SK-N-SH (cell line): ENCODE measurements at regions not wholly inside any gene's neighbourhood (a gene's known extent, or its start where the extent isn't known, plus 50 kb on each side); places are given as distances from the start of the nearest gene placed in this dataset.
A peak's percentile ranks its signal among the peaks of the same experiment; 100 is the strongest.

Source experiments
- CTCF ChIA-PET: fragments of 300-600, 350-600 bp; formaldehyde crosslinking; extraction: SDS; loops from one replicate; lab custom pipeline; 2021; lab: Yijun Ruan, JAX
- POLR2A ChIA-PET: fragments of 350-600 bp; sonication (Branson Sonifier 250); formaldehyde crosslinking; extraction: SDS; loops from one replicate; lab custom pipeline; 2020; ENCODE audit warnings: antibody characterized with exemption, inconsistent platforms; lab: Yijun Ruan, JAX
- DNase-seq: peaks from one replicate; pipeline ENCODE4 v3.0.0; 2012
- H2AFZ ChIP-seq: fragments of 200-600 bp; sonication (generic); 2 replicates; pipeline ENCODE4 v1.8.1; 2016; ENCODE audit warnings: antibody characterized with exemption, mild to moderate bottlenecking, low read depth
- H3F3A ChIP-seq: fragments of 200-600 bp; sonication (generic); replicated peaks from 2 replicates; pipeline ENCODE3; 2016; ENCODE audit warnings: antibody characterized with exemption, mild to moderate bottlenecking; ENCODE audit not compliant: insufficient read depth
- H3K27ac ChIP-seq, 2 experiments: fragments of 200-500 bp in 1 of 2; fragments of 200-600 bp in 1 of 2; sonication (Bioruptor generic) in 1 of 2; sonication (generic), shearing (Covaris generic) in 1 of 2; 2 replicates each; pipeline versions ENCODE4 v1.5.1 to v1.6.1; 2014 to 2016; ENCODE audit warnings: low read depth in 2 of 2, inconsistent platforms in 1 of 2, low read length in 1 of 2, mild to moderate bottlenecking in 1 of 2, mixed read lengths in 1 of 2
- H3K27me3 ChIP-seq: fragments of 200-600 bp; sonication (generic), shearing (Covaris generic); 2 replicates; pipeline ENCODE4 v1.6.1; 2016; ENCODE audit warnings: mixed run types; ENCODE audit not compliant: insufficient read depth
- H3K36me3 ChIP-seq, 2 experiments: fragments of 200-500 bp in 1 of 2; fragments of 200-600 bp in 1 of 2; sonication (Bioruptor generic) in 1 of 2; sonication (generic) in 1 of 2; replicated peaks in 1 of 2; 2 replicates each; pipeline versions ENCODE3 to v1.5.1; 2014 to 2016; ENCODE audit warnings: low read length in 1 of 2, mild to moderate bottlenecking in 1 of 2; ENCODE audit not compliant: insufficient read depth in 2 of 2, control insufficient read depth in 1 of 2
- H3K4me1 ChIP-seq, 2 experiments: fragments of 200-500 bp in 1 of 2; fragments of 200-600 bp in 1 of 2; sonication (Bioruptor generic) in 1 of 2; sonication (generic), shearing (Covaris generic) in 1 of 2; 2 replicates each; pipeline versions ENCODE4 v1.5.1 to v1.6.1; 2014 to 2016; ENCODE audit warnings: low read depth in 1 of 2, low read length in 1 of 2, mixed run types in 1 of 2; ENCODE audit not compliant: insufficient read depth in 2 of 2, control insufficient read depth in 1 of 2
- H3K4me2 ChIP-seq: fragments of 200-600 bp; sonication (generic), shearing (Covaris generic); 2 replicates; pipeline ENCODE4 v1.6.1; 2017; ENCODE audit warnings: mixed run types
- H3K4me3 ChIP-seq, 2 experiments: fragments of 200-500 bp in 1 of 2; fragments of 200-600 bp in 1 of 2; sonication (Bioruptor generic) in 1 of 2; sonication (generic), shearing (Covaris generic) in 1 of 2; 2 replicates each; pipeline versions ENCODE4 v1.5.1 to v1.8.1; 2014 to 2016; ENCODE audit warnings: low read depth in 2 of 2, inconsistent platforms in 1 of 2, low read length in 1 of 2, mild to moderate bottlenecking in 1 of 2, mixed read lengths in 1 of 2, moderate library complexity in 1 of 2
- H3K79me2 ChIP-seq: fragments of 200-600 bp; sonication (generic); 2 replicates; pipeline ENCODE4 v1.8.1; 2017; ENCODE audit warnings: mild to moderate bottlenecking; ENCODE audit not compliant: insufficient read depth
- H3K9ac ChIP-seq: fragments of 200-600 bp; sonication (generic); 2 replicates; pipeline ENCODE4 v1.6.1; 2017; ENCODE audit warnings: mixed run types
- H3K9me2 ChIP-seq: fragments of 200-600 bp; sonication (generic); 2 replicates; pipeline ENCODE4 v1.6.1; 2017; ENCODE audit warnings: mixed run types
- H3K9me3 ChIP-seq: fragments of 200-600 bp; sonication (generic); 2 replicates; pipeline ENCODE4 v1.6.1; 2017; ENCODE audit warnings: mixed run types, mild to moderate bottlenecking, moderate library complexity
- H4K20me1 ChIP-seq: fragments of 200-600 bp; sonication (generic); 2 replicates; pipeline ENCODE4 v1.6.1; 2017; ENCODE audit warnings: mild to moderate bottlenecking, mixed run types; ENCODE audit not compliant: insufficient read depth
- ELF1 ChIP-seq: IDR thresholded peaks from 2 replicates; pipeline ENCODE4 v1.4.0; 2012
- EP300 ChIP-seq, 2 experiments: IDR thresholded peaks; 2 replicates each; pipeline versions ENCODE4 v1.4.0 to v1.6.1; 2012; ENCODE audit warnings: borderline replicate concordance in 1 of 2, low read depth in 1 of 2, low read length in 1 of 2
- EZH2phosphoT487 ChIP-seq: fragments of 200-600 bp; sonication (generic); IDR thresholded peaks from 2 replicates; pipeline ENCODE4 v1.6.1; 2017; ENCODE audit warnings: low read depth, mixed run types, mild to moderate bottlenecking, antibody characterized with exemption, moderate library complexity, borderline replicate concordance
- FOSL2 ChIP-seq: IDR thresholded peaks from 2 replicates; pipeline ENCODE4 v1.4.0; 2012; ENCODE audit warnings: low read depth, mild to moderate bottlenecking, moderate library complexity, borderline replicate concordance
- FOXM1 ChIP-seq: IDR thresholded peaks from 2 replicates; pipeline ENCODE4 v1.4.0; 2012; ENCODE audit warnings: low read depth, mild to moderate bottlenecking
- GABPA ChIP-seq: IDR thresholded peaks from 2 replicates; pipeline ENCODE4 v1.4.0; 2012; ENCODE audit warnings: low read depth, mild to moderate bottlenecking
- GATA2 ChIP-seq: sonication (generic); formaldehyde crosslinking; IDR thresholded peaks from 2 replicates; pipeline ENCODE4 v1.5.0; 2020; ENCODE audit warnings: mild to moderate bottlenecking, missing genetic modification reagents
- JUND ChIP-seq: IDR thresholded peaks from 2 replicates; pipeline ENCODE4 v1.4.0; 2012
- MEF2A ChIP-seq: IDR thresholded peaks from 2 replicates; pipeline ENCODE4 v1.4.0; 2012; ENCODE audit warnings: low read depth, borderline replicate concordance
- NFIC ChIP-seq: IDR thresholded peaks from 2 replicates; pipeline ENCODE4 v1.4.0; 2012; ENCODE audit warnings: borderline replicate concordance
- RFX5 ChIP-seq: IDR thresholded peaks from 2 replicates; pipeline ENCODE4 v1.6.1; 2012; ENCODE audit warnings: mild to moderate bottlenecking, improper control_type of control experiment, low read length
- RXRA ChIP-seq: IDR thresholded peaks from 2 replicates; pipeline ENCODE4 v1.4.0; 2012; ENCODE audit warnings: low read depth, mild to moderate bottlenecking, borderline replicate concordance
- SIN3A ChIP-seq: IDR thresholded peaks from 2 replicates; pipeline ENCODE4 v1.6.1; 2012; ENCODE audit warnings: low read depth, mild to moderate bottlenecking, low read length, moderate library complexity, borderline replicate concordance
- TAF1 ChIP-seq: IDR thresholded peaks from 2 replicates; pipeline ENCODE4 v1.6.1; 2012; ENCODE audit warnings: low read depth, mild to moderate bottlenecking, low read length, moderate library complexity, borderline replicate concordance
- TCF12 ChIP-seq: IDR thresholded peaks from 2 replicates; pipeline ENCODE4 v1.4.0; 2012
- WGBS: methylation state at CpG from one replicate; pipeline ENCODE4 v1.1.6; 2017; ENCODE audit warnings: low lambda C conversion rate; 5-methylcytosine and 5-hydroxymethylcytosine counted together
- TF ChIP-seq, protein P1 (sequence below): IDR thresholded peaks from 2 replicates; pipeline ENCODE4 v1.4.0; 2012; ENCODE audit warnings: low read depth
- TF ChIP-seq, protein P2 (sequence below): IDR thresholded peaks from 2 replicates; pipeline ENCODE4 v1.4.0; 2012; ENCODE audit warnings: low read depth, borderline replicate concordance
- TF ChIP-seq, protein P3 (sequence below): IDR thresholded peaks from 2 replicates; pipeline ENCODE4 v1.6.1; 2012; ENCODE audit warnings: mild to moderate bottlenecking, low read depth, low read length, moderate library complexity
- TF ChIP-seq, protein P4 (sequence below): fragments of 150-350 bp; IDR thresholded peaks from 2 replicates; pipeline ENCODE4 v1.6.1; 2016; ENCODE audit warnings: mild to moderate bottlenecking, low read depth, low read length
- TF ChIP-seq, protein P5 (sequence below): IDR thresholded peaks from 2 replicates; pipeline ENCODE4 v1.4.0; 2012; ENCODE audit warnings: low read depth, borderline replicate concordance

DNA sequence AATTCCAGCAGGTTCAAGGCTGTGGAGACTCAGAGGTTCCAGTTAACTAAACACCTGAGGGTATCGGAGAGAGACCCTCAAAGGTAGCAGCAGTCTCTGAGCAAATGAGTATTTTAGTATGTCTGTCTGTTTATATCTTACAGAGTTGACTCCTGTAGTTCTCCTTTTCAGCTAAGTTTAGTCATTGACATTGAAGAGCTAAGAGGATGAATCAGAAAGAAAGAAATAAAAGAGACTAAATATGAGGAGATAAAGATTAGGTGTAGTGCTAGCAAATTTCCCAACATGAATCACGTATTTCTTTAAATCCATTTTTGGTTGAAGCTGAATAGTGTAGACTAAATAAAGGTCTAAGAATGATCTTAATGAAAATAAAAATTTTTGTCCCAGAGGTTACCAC lies 474.0 kb upstream of the RGMB start:
- no peak for DNase-seq
- Histone ChIP-seq H3K36me3 (no peaks in the 10 kb centered on the region), H3K79me2 (no peaks in the 10 kb centered on the region), H3K9me3 (no peaks in the 10 kb centered on the region), H3K27me3 (no peaks in the 10 kb centered on the region), H2AFZ (0 out of 2 replicates have a peak overlapping the region, but pooled peaks have one; percentile 3), H3K4me3 (no peak overlapping the region), H3K4me1 (peaks cover 0 to 15% of the 10 kb centered on the region in 2 experiments; a peak in 3 of 4 replicates), H4K20me1 (no peaks in the 10 kb centered on the region), H3K9me2 (no peaks in the 10 kb centered on the region), H3K9ac (no peak overlapping the region), H3F3A (peaks cover 8% of the 10 kb centered on the region), H3K4me2 (no peak overlapping the region), H3K27ac (no peak overlapping the region)
- TF ChIP-seq RFX5 (no peak), ELF1 (no peak), EZH2phosphoT487 (no peak), GABPA (no peak), TCF12 (no peak), TAF1 (no peak), SIN3A (no peak), RXRA (no peak), EP300 (IDR thresholded peaks at IDR 0.05; ENCODE audit: borderline replicate concordance in 1 of 2, low read depth in 1 of 2, low read length in 1 of 2) (no peak), MEF2A (no peak), JUND (no peak), FOSL2 (no peak), GATA2 (CRISPR knock-in tag) (no peak), FOXM1 (no peak), NFIC (no peak)
- TF ChIP-seq, protein P1, sequence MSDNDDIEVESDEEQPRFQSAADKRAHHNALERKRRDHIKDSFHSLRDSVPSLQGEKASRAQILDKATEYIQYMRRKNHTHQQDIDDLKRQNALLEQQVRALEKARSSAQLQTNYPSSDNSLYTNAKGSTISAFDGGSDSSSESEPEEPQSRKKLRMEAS: no peak
- TF ChIP-seq, protein P2, sequence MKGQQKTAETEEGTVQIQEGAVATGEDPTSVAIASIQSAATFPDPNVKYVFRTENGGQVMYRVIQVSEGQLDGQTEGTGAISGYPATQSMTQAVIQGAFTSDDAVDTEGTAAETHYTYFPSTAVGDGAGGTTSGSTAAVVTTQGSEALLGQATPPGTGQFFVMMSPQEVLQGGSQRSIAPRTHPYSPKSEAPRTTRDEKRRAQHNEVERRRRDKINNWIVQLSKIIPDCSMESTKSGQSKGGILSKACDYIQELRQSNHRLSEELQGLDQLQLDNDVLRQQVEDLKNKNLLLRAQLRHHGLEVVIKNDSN: no peak
- TF ChIP-seq, protein P3, sequence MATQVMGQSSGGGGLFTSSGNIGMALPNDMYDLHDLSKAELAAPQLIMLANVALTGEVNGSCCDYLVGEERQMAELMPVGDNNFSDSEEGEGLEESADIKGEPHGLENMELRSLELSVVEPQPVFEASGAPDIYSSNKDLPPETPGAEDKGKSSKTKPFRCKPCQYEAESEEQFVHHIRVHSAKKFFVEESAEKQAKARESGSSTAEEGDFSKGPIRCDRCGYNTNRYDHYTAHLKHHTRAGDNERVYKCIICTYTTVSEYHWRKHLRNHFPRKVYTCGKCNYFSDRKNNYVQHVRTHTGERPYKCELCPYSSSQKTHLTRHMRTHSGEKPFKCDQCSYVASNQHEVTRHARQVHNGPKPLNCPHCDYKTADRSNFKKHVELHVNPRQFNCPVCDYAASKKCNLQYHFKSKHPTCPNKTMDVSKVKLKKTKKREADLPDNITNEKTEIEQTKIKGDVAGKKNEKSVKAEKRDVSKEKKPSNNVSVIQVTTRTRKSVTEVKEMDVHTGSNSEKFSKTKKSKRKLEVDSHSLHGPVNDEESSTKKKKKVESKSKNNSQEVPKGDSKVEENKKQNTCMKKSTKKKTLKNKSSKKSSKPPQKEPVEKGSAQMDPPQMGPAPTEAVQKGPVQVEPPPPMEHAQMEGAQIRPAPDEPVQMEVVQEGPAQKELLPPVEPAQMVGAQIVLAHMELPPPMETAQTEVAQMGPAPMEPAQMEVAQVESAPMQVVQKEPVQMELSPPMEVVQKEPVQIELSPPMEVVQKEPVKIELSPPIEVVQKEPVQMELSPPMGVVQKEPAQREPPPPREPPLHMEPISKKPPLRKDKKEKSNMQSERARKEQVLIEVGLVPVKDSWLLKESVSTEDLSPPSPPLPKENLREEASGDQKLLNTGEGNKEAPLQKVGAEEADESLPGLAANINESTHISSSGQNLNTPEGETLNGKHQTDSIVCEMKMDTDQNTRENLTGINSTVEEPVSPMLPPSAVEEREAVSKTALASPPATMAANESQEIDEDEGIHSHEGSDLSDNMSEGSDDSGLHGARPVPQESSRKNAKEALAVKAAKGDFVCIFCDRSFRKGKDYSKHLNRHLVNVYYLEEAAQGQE: no peak
- TF ChIP-seq, protein P4, sequence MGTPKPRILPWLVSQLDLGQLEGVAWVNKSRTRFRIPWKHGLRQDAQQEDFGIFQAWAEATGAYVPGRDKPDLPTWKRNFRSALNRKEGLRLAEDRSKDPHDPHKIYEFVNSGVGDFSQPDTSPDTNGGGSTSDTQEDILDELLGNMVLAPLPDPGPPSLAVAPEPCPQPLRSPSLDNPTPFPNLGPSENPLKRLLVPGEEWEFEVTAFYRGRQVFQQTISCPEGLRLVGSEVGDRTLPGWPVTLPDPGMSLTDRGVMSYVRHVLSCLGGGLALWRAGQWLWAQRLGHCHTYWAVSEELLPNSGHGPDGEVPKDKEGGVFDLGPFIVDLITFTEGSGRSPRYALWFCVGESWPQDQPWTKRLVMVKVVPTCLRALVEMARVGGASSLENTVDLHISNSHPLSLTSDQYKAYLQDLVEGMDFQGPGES: no peak
- TF ChIP-seq, protein P5, sequence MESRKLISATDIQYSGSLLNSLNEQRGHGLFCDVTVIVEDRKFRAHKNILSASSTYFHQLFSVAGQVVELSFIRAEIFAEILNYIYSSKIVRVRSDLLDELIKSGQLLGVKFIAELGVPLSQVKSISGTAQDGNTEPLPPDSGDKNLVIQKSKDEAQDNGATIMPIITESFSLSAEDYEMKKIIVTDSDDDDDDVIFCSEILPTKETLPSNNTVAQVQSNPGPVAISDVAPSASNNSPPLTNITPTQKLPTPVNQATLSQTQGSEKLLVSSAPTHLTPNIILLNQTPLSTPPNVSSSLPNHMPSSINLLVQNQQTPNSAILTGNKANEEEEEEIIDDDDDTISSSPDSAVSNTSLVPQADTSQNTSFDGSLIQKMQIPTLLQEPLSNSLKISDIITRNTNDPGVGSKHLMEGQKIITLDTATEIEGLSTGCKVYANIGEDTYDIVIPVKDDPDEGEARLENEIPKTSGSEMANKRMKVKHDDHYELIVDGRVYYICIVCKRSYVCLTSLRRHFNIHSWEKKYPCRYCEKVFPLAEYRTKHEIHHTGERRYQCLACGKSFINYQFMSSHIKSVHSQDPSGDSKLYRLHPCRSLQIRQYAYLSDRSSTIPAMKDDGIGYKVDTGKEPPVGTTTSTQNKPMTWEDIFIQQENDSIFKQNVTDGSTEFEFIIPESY: no peak
- CTCF ChIA-PET: no interaction called here
- WGBS: 95% methylated on average over 2 of the region's 2 CpGs
- POLR2A ChIA-PET: no interaction called here
